Spleen (tissue), 7 donors: ENCODE measurements at regions not wholly inside any gene's neighbourhood (a gene's known extent, or its start where the extent isn't known, plus 50 kb on each side); places are given as distances from the start of the nearest gene placed in this dataset.

ENCODE experiments used
- CTCF ChIP-seq, 11 experiments: fragments of 200-600 bp in 7 of 11; fragments of 450-650 bp in 4 of 11; sonication (generic) in 4 of 11; IDR thresholded peaks in 8 of 11; conservative IDR thresholded peaks in 3 of 11; 1 replicate in 7 of 11; 2 replicates in 4 of 11; pipeline versions ENCODE4 v1.4.0 to v1.8.0; 2016 to 2021; ENCODE audit warnings: antibody characterized with exemption in 11 of 11, inconsistent platforms in 4 of 11, mild to moderate bottlenecking in 1 of 11
- POLR2A ChIP-seq, 3 donors: fragments of 450-650 bp; IDR thresholded peaks; one replicate each; pipeline ENCODE4 v1.5.1; 2017; ENCODE audit warnings: antibody characterized with exemption in 3 of 3, mild to moderate bottlenecking in 1 of 3
- POLR2AphosphoS5 ChIP-seq, 3 donors: sonication (generic); formaldehyde crosslinking; IDR thresholded peaks; one replicate each; pipeline ENCODE4 v1.5.1; 2017; ENCODE audit warnings: antibody characterized with exemption in 3 of 3
- donor health status: DM: no; HTN: no; CAD: no; lungs with moderate emphysema.
- donor health status: DM: no; HTN: no; CAD: no.
- donor health status: DM: no; HTN: no; CAD: no.

GRCh38 chr11:112785719-112786118 lies 175.5 kb upstream of the NCAM1 start:
- TF ChIP-seq CTCF (IDR thresholded peaks at IDR 0.05 in 8 of 11, conservative IDR thresholded peaks at IDR 0.05 in 3 of 11) = no peak
- TF ChIP-seq POLR2A (IDR thresholded peaks at IDR 0.05) = no peak
- no peak for TF ChIP-seq POLR2AphosphoS5 (IDR thresholded peaks at IDR 0.05)
